Ishikawa (cell line): ENCODE measurements at regions not wholly inside any gene's neighbourhood (a gene's known extent, or its start where the extent isn't known, plus 50 kb on each side); places are given as distances from the start of the nearest gene placed in this dataset.

Experiments
- CEBPB ChIP-seq: IDR thresholded peaks from 2 replicates; pipeline ENCODE4 v1.6.1; 2012
- CREB1 ChIP-seq: IDR thresholded peaks from 2 replicates; pipeline ENCODE4 v1.6.1; 2012; ENCODE audit warnings: low read depth
- EGR1 ChIP-seq: IDR thresholded peaks from 2 replicates; pipeline ENCODE4 v1.6.1; 2012
- EP300 ChIP-seq: IDR thresholded peaks from 2 replicates; pipeline ENCODE4 v1.6.1; 2012; ENCODE audit warnings: borderline replicate concordance
- FOXM1 ChIP-seq: IDR thresholded peaks from 2 replicates; pipeline ENCODE4 v1.6.1; 2012; ENCODE audit warnings: low read depth, borderline replicate concordance
- NFIC ChIP-seq: IDR thresholded peaks from 2 replicates; pipeline ENCODE4 v1.6.1; 2012
- RAD21 ChIP-seq: IDR thresholded peaks from 2 replicates; pipeline ENCODE4 v1.6.1; 2012; ENCODE audit warnings: low read depth
- TAF1 ChIP-seq: IDR thresholded peaks from 2 replicates; pipeline ENCODE4 v1.6.1; 2012; ENCODE audit warnings: low read depth, mild to moderate bottlenecking
- TCF12 ChIP-seq: IDR thresholded peaks from 2 replicates; pipeline ENCODE4 v1.6.1; 2012; ENCODE audit warnings: low read depth
- TEAD4 ChIP-seq: IDR thresholded peaks from 2 replicates; pipeline ENCODE4 v1.6.1; 2012
- USF1 ChIP-seq: IDR thresholded peaks from 2 replicates; pipeline ENCODE4 v1.6.1; 2012
- YY1 ChIP-seq: IDR thresholded peaks from 2 replicates; pipeline ENCODE4 v1.6.1; 2012; ENCODE audit warnings: low read depth
- ZBTB7A ChIP-seq: IDR thresholded peaks from 2 replicates; pipeline ENCODE4 v1.6.1; 2012; ENCODE audit warnings: low read depth
- TF ChIP-seq, protein P1 (sequence below): IDR thresholded peaks from 2 replicates; pipeline ENCODE4 v1.6.1; 2012
- TF ChIP-seq, protein P2 (sequence below): IDR thresholded peaks from 2 replicates; pipeline ENCODE4 v1.6.1; 2012; ENCODE audit warnings: low read depth, mild to moderate bottlenecking

DNA sequence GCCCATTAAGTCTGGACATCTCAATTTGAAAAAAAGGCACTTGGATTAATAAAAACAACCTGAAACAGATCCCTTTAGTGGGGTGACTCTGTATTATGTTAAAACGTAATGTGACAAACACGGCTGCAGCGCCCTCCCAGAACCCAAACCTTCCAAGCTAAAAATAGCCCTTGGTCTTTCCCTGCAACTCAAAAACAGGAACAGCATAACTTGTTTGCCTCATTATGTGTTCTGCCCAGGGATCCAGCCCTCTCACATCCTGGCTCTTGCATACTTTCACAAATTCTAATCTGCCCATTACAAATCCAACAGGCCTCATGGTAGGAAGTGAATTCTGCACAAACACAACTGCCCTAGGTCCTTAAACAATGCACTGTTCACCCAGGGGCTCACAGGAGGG lies 94.7 kb upstream of the GADD45A start:
- TF ChIP-seq, protein P1, sequence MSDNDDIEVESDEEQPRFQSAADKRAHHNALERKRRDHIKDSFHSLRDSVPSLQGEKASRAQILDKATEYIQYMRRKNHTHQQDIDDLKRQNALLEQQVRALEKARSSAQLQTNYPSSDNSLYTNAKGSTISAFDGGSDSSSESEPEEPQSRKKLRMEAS = no peak
- TF ChIP-seq FOXM1 (no peak), ZBTB7A (no peak), CREB1 (no peak), TCF12 (no peak), USF1 (no peak), NFIC (no peak), YY1 (no peak), RAD21 (no peak), TAF1 (no peak), CEBPB (no peak), EP300 (no peak)
- TF ChIP-seq, protein P2, sequence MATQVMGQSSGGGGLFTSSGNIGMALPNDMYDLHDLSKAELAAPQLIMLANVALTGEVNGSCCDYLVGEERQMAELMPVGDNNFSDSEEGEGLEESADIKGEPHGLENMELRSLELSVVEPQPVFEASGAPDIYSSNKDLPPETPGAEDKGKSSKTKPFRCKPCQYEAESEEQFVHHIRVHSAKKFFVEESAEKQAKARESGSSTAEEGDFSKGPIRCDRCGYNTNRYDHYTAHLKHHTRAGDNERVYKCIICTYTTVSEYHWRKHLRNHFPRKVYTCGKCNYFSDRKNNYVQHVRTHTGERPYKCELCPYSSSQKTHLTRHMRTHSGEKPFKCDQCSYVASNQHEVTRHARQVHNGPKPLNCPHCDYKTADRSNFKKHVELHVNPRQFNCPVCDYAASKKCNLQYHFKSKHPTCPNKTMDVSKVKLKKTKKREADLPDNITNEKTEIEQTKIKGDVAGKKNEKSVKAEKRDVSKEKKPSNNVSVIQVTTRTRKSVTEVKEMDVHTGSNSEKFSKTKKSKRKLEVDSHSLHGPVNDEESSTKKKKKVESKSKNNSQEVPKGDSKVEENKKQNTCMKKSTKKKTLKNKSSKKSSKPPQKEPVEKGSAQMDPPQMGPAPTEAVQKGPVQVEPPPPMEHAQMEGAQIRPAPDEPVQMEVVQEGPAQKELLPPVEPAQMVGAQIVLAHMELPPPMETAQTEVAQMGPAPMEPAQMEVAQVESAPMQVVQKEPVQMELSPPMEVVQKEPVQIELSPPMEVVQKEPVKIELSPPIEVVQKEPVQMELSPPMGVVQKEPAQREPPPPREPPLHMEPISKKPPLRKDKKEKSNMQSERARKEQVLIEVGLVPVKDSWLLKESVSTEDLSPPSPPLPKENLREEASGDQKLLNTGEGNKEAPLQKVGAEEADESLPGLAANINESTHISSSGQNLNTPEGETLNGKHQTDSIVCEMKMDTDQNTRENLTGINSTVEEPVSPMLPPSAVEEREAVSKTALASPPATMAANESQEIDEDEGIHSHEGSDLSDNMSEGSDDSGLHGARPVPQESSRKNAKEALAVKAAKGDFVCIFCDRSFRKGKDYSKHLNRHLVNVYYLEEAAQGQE = no peak

- no peak for TF ChIP-seq CREB1
- no peak for TF ChIP-seq EGR1
- TF ChIP-seq, protein P1 = no peak
- no peak for TF ChIP-seq ZBTB7A
- TF ChIP-seq TAF1 = no peak
- TF ChIP-seq YY1 = no peak
- no peak for TF ChIP-seq CEBPB
- TF ChIP-seq NFIC = no peak
- TF ChIP-seq TCF12 = no peak
- no peak for TF ChIP-seq FOXM1
- no peak for TF ChIP-seq RAD21
- TF ChIP-seq EP300 = no peak
- TF ChIP-seq, protein P2 = no peak
- TF ChIP-seq TEAD4 = no peak
- no peak for TF ChIP-seq USF1
Measured at GRCh38 chr1:67594764-67595163, 90.2 kb upstream of the GADD45A start.

DNA sequence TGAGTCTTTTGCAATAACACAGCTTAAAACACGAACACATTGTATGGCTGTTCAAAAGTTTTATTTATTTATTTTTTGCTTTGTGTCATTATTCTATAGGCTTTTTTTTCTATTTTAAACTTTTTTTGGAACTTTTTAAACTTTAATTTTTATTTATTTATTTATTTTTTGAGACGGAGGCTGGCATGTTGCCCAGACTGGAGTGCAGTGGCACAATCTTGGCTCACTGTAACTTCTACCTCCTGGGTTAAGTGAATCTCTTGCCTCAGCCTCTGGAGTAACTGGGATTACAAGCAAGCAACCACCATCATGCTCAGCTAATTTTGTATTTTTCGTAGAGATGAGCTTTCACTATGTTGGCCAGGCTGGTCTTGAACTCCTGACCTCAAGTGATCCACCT lies 88.3 kb upstream of the GADD45A start:
- no peak for TF ChIP-seq TCF12
- no peak for TF ChIP-seq TAF1
- no peak for TF ChIP-seq ZBTB7A
- no peak for TF ChIP-seq FOXM1
- TF ChIP-seq, protein P1 = no peak
- no peak for TF ChIP-seq CEBPB
- no peak for TF ChIP-seq RAD21

- TF ChIP-seq TAF1 (no peak), CEBPB (no peak), NFIC (no peak), FOXM1 (no peak), EGR1 (no peak)
Measured at GRCh38 chr1:67597336-67597735, 87.7 kb upstream of the GADD45A start.

GRCh38 chr1:67599085-67599484 lies 85.9 kb upstream of the GADD45A start:
- no peak for TF ChIP-seq CREB1
- TF ChIP-seq, protein P1 = no peak
- TF ChIP-seq RAD21 = no peak
- TF ChIP-seq YY1 = no peak
- no peak for TF ChIP-seq NFIC
- no peak for TF ChIP-seq ZBTB7A

GRCh38 chr1:67601539-67601938 lies 83.5 kb upstream of the GADD45A start:
- TF ChIP-seq EGR1 (no peak), CREB1 (no peak), TAF1 (no peak), CEBPB (no peak), USF1 (no peak), TCF12 (no peak), YY1 (no peak), FOXM1 (no peak), TEAD4 (no peak), NFIC (no peak), RAD21 (no peak), ZBTB7A (no peak), EP300 (no peak)
- TF ChIP-seq, protein P2 = no peak
- TF ChIP-seq, protein P1 = no peak
